Activated CD4-positive, alpha-beta memory T cell treated with anti-CD3 and anti-CD28 coated beads for 36 hours (primary cell): ENCODE measurements at regions not wholly inside any gene's neighbourhood (a gene's known extent, or its start where the extent isn't known, plus 50 kb on each side); places are given as distances from the start of the nearest gene placed in this dataset.

Source experiments
- CTCF ChIA-PET: fragments of 350-600 bp; sonication (Branson Sonifier 250); formaldehyde crosslinking; loops from one replicate; lab custom pipeline; 2021; ENCODE audit warnings: antibody characterized with exemption, inconsistent platforms; lab: Charles Lee
- POLR2A ChIA-PET: fragments of 350-600 bp; sonication (Branson Sonifier 250); formaldehyde crosslinking; loops from one replicate; lab custom pipeline; 2021; ENCODE audit warnings: antibody characterized with exemption; lab: Charles Lee
- DNase-seq: peaks from one replicate; pipeline ENCODE4 v3.0.0-alpha.2; 2020
- H3K27ac Mint-ChIP-seq: one replicate; pipeline ENCODE4 v1.8.0; 2021; ENCODE audit warnings: mixed read lengths
- H3K27me3 Mint-ChIP-seq: one replicate; pipeline ENCODE4 v1.8.0; 2021; ENCODE audit warnings: mixed read lengths
- H3K36me3 Mint-ChIP-seq: one replicate; pipeline ENCODE4 v1.8.0; 2021; ENCODE audit warnings: mixed read lengths
- H3K4me1 Mint-ChIP-seq: one replicate; pipeline ENCODE4 v1.8.0; 2021; ENCODE audit warnings: low read depth, mixed read lengths
- H3K4me3 Mint-ChIP-seq: one replicate; pipeline ENCODE4 v1.8.0; 2021; ENCODE audit warnings: mild to moderate bottlenecking, mixed read lengths
- H3K9me3 Mint-ChIP-seq: one replicate; pipeline ENCODE4 v1.8.0; 2021; ENCODE audit warnings: mixed read lengths
- intact Hi-C: fragments of 100-400 bp; cut with micrococcal nuclease; formaldehyde crosslinking; loops from one replicate; pipeline ENCODE4 v1.15.1; 2023

GRCh38 chr7:17488829-17489228, 190.4 kb downstream of the AHR start:
- Mint-ChIP-seq H3K4me3 (no peak overlapping the region), H3K27ac (no peak overlapping the region), H3K27me3 (no peaks in the 10 kb centered on the region), H3K4me1 (peaks cover 11% of the 10 kb centered on the region), H3K9me3 (no peaks in the 10 kb centered on the region), H3K36me3 (no peaks in the 10 kb centered on the region)
- intact Hi-C loops: no loop called here
- ChIA-PET POLR2A (no interaction called here), CTCF (no interaction called here)
- no peak for DNase-seq

DNA sequence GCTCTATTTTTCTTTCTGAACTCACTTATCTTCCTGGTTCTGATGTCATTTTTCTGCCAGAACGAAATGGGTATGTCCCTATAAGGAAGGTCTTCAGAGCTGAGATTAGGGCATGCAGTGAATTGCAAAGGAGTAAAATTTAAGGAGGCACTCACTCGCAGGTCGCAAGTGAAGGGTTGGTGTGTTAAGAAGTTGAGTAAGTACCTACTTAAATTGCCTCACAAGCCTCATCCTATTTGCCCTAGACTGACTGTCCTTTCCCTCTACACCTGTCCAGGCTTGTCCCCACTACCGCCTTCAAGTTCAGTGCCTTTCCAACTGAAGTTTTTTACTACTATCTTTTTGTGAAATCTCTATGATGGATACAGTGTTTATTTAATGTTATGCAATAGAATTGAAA, 191.5 kb downstream of the AHR start:
- Mint-ChIP-seq H3K9me3 (no peaks in the 10 kb centered on the region), H3K27ac (no peak overlapping the region), H3K4me3 (no peak overlapping the region), H3K36me3 (no peaks in the 10 kb centered on the region), H3K4me1 (peaks cover 11% of the 10 kb centered on the region), H3K27me3 (no peaks in the 10 kb centered on the region)
- no peak for DNase-seq
- CTCF ChIA-PET: no interaction called here
- POLR2A ChIA-PET: no interaction called here
- intact Hi-C loops: no loop called here

DNA sequence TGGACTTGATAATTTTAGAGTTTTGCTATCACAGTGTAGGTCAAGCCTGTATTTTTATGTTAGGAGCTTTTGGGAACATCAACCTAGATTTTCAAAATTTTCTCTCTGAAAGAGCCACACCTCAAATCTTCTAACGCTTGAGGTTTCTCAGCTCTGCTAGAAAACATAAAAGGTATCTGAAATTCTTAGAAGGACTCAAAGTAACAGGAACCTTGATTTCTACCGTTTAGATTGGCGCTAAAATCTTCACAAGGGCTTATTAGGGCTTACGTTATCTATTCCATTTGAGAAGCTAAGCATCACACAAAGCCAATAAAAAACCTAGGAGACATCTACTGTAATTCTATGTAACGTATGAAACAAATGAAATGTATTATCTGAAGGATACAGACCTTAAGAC, 192.4 kb downstream of the AHR start:
- no peak for DNase-seq
- H3K36me3 Mint-ChIP-seq: no peaks in the 10 kb centered on the region
- no peak overlapping the region for H3K27ac Mint-ChIP-seq
- peaks cover 11% of the 10 kb centered on the region for H3K4me1 Mint-ChIP-seq
- H3K27me3 Mint-ChIP-seq: no peaks in the 10 kb centered on the region
- POLR2A ChIA-PET: interaction anchor here (0.5 kb wide), 1 partner anchor 10 kb away, joined by 4 read pairs; no protein-coding TSS in a partner anchor
- no peak overlapping the region for H3K4me3 Mint-ChIP-seq
- CTCF ChIA-PET: no interaction called here
- intact Hi-C loops: no loop called here
- H3K9me3 Mint-ChIP-seq: no peaks in the 10 kb centered on the region

- Mint-ChIP-seq H3K36me3 (no peaks in the 10 kb centered on the region), H3K4me1 (peaks cover 11% of the 10 kb centered on the region), H3K4me3 (no peak overlapping the region), H3K27me3 (no peaks in the 10 kb centered on the region), H3K27ac (no peak overlapping the region), H3K9me3 (no peaks in the 10 kb centered on the region)
- ChIA-PET POLR2A (interaction anchor here (0.9 kb wide), 1 partner anchor 90 kb away, joined by 3 read pairs; no protein-coding TSS in a partner anchor), CTCF (no interaction called here)
- intact Hi-C loops: loop anchor here (1.0 to 2.0 kb wide), 5 partner anchors 54 to 258 kb away; no protein-coding TSS in a partner anchor
- DNase-seq: no peak
Observed at GRCh38 chr7:17492437-17492836, 194.0 kb downstream of the AHR start.

GRCh38 chr7:17493446-17493845, 195.0 kb downstream of the AHR start:
- DNase-seq: no peak
- H3K9me3 Mint-ChIP-seq: no peaks in the 10 kb centered on the region

DNA sequence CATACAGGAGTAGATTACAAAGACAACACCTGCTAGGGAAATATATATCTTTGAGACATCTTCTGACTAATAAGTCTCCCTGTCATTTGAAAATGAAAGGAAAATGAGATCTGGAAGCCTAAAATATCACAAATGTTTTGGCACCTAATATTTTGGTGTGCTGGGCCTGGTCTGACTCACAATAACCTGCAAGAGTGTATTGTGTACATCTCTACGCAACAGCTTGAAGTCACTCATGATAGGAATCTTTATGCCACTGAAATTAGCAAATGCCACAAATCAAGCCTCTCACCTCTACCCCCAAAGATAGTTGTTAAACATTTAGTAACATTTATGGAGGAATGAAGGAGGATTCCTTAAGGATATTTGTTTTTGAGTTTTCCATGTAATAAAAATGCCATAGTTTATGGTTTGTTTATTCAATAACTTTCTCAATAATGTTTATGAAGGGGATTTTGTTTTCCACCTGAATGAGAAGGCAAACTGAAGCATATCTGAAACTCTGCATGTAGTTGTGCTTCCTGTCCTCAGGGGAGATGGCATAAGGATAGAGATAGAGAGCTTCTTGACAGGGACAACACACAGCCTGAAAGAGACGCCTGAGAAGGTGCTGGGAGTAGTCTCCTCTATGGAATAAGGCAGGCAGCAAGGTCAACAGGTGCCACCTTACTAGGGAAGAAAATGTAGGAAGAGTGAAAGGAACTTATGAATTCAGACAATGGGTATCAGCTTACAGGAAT, 197.4 kb downstream of the AHR start:
- Mint-ChIP-seq H3K4me3 (no peak overlapping the region), H3K27ac (no peak overlapping the region), H3K36me3 (no peaks in the 10 kb centered on the region), H3K4me1 (peaks cover 11% of the 10 kb centered on the region), H3K9me3 (no peaks in the 10 kb centered on the region), H3K27me3 (no peaks in the 10 kb centered on the region)
- intact Hi-C loops: no loop called here
- ChIA-PET POLR2A (no interaction called here), CTCF (interaction anchor here (1.4 kb wide), 1 partner anchor 513 kb away, joined by 3 read pairs; no protein-coding TSS in a partner anchor)
- DNase-seq: no peak

More at GRCh38 chr7:17493446-17493845, 195.0 kb downstream of the AHR start:
- Mint-ChIP-seq H3K36me3 (no peaks in the 10 kb centered on the region), H3K4me3 (no peak overlapping the region), H3K27ac (no peak overlapping the region), H3K4me1 (peaks cover 11% of the 10 kb centered on the region), H3K27me3 (no peaks in the 10 kb centered on the region)
- ChIA-PET CTCF (no interaction called here), POLR2A (no interaction called here)
- intact Hi-C loops: loop anchor here (2.0 kb wide), 2 partner anchors 55 to 233 kb away; no protein-coding TSS in a partner anchor

GRCh38 chr7:17497136-17497535, 198.7 kb downstream of the AHR start:
- CTCF ChIA-PET: interaction anchor here (0.5 kb wide), 1 partner anchor 160 kb away, joined by 4 read pairs; no protein-coding TSS in a partner anchor
- POLR2A ChIA-PET: no interaction called here
- Mint-ChIP-seq H3K36me3 (no peaks in the 10 kb centered on the region), H3K27me3 (no peaks in the 10 kb centered on the region), H3K27ac (no peak overlapping the region), H3K9me3 (no peaks in the 10 kb centered on the region), H3K4me3 (no peak overlapping the region), H3K4me1 (peaks cover 8% of the 10 kb centered on the region)
- intact Hi-C loops: no loop called here
- no peak for DNase-seq

GRCh38 chr7:17497549-17498167, 199.2 kb downstream of the AHR start:
- POLR2A ChIA-PET: no interaction called here
- Mint-ChIP-seq H3K36me3 (no peaks in the 10 kb centered on the region), H3K4me3 (no peak overlapping the region), H3K27ac (no peak overlapping the region), H3K4me1 (peaks cover 3% of the 10 kb centered on the region), H3K27me3 (no peaks in the 10 kb centered on the region), H3K9me3 (no peaks in the 10 kb centered on the region)
- no peak for DNase-seq
- intact Hi-C loops: no loop called here
- CTCF ChIA-PET: interaction anchor here (0.5 kb wide), 1 partner anchor 161 kb away, joined by 4 read pairs; no protein-coding TSS in a partner anchor

DNA sequence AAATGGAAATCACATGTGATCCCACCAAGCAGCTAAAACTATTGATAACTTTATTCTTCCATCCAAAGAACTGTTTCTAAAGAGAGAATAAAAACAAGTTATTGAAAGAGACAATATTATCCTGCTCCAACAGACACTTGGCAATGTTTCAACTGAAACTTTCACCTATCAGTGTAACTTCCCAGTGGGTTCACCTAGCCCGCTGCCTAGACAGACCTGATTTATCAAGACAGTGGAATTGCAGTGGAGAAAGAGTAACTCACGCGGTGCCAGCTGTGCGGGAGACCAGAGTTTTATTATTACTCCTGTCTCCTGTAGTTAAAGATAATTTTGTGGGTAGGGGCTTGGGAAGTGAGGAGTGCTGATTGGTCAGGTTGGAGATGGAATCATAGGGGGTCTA, 199.8 kb downstream of the AHR start:
- Mint-ChIP-seq H3K27ac (no peak overlapping the region), H3K27me3 (no peaks in the 10 kb centered on the region), H3K36me3 (no peaks in the 10 kb centered on the region), H3K4me1 (no peaks in the 10 kb centered on the region), H3K9me3 (no peaks in the 10 kb centered on the region), H3K4me3 (no peak overlapping the region)
- ChIA-PET CTCF (no interaction called here), POLR2A (no interaction called here)
- intact Hi-C loops: no loop called here
- no peak for DNase-seq

DNA sequence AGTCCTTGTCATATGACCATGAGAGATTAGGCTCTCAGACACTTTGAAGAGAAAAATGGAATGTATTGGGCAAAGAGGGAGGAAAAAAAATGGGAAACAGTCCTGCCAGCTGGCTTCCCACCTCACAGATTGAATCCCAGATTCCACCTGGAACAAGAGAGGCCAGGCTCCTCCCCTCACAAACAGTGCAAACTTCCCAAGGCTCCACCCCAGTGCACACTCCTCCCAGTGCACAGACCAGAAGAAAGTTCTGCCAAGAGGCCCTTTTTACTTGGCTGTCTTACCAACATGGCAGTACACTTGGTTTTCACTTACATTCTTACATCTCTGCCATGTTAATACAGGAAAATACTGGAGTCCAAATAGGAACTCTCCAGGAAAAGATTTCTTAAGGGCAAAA, 202.3 kb downstream of the AHR start:
- DNase-seq: no peak
- POLR2A ChIA-PET: interaction anchor here (0.6 kb wide), 1 partner anchor 187 kb away, joined by 5 read pairs; no protein-coding TSS in a partner anchor

DNA sequence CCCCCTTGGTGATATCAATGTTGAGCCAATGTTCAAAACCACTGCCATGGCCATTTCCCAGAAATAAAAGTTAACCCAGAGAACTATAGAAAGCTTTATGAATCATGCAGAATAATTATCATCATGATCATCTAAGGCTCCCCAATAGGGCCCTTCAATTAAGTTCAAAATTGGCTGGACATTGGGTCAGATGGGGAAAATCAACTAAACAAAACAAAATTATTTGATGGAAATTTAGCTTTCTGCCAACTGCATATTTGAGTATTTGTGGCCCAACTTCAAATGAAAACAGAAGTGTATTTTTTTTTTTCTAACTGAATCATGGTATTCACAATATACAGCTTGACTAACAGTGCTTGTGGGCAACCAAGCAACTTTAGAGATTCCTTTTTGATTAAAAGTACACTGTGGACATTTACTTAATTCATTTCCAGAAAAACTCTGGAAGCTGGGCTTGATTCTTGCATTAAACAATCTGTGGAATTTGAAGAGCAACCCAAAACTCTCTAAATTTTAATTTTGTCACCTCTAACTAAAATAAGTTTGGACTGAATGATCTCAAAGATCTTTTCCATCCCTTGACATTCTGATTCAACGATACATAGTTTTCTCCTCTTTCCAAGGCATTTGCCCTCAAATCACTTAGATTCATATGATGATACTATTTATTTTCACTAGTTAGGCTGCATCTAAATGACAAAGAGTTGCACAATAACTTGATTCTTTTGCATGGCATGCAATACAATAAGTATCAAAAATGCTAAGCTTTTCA, 203.2 kb downstream of the AHR start:
- Mint-ChIP-seq H3K4me1 (no peaks in the 10 kb centered on the region), H3K27ac (no peak overlapping the region), H3K9me3 (no peaks in the 10 kb centered on the region), H3K36me3 (no peaks in the 10 kb centered on the region), H3K27me3 (no peaks in the 10 kb centered on the region), H3K4me3 (no peak overlapping the region)
- POLR2A ChIA-PET: interaction anchor here (0.6 kb wide), 2 partner anchors 11 to 50 kb away, joined by 3 to 4 read pairs; no protein-coding TSS in a partner anchor
- CTCF ChIA-PET: interaction anchor here (1.4 kb wide), 1 partner anchor 519 kb away, joined by 3 read pairs; no protein-coding TSS in a partner anchor
- DNase-seq: no peak
- intact Hi-C loops: loop anchor here (10.0 kb wide), 1 partner anchor 1163 kb away; no protein-coding TSS in a partner anchor

More for the DNA sequence above, 202.3 kb downstream of the AHR start:
- H3K27me3 Mint-ChIP-seq: no peaks in the 10 kb centered on the region
- no peak overlapping the region for H3K4me3 Mint-ChIP-seq
- no peaks in the 10 kb centered on the region for H3K9me3 Mint-ChIP-seq
- no peaks in the 10 kb centered on the region for H3K4me1 Mint-ChIP-seq
- H3K36me3 Mint-ChIP-seq: no peaks in the 10 kb centered on the region
- CTCF ChIA-PET: interaction anchor here (1.4 kb wide), 1 partner anchor 518 kb away, joined by 3 read pairs; no protein-coding TSS in a partner anchor
- intact Hi-C loops: loop anchor here (10.0 kb wide), 1 partner anchor 1164 kb away; no protein-coding TSS in a partner anchor
- no peak overlapping the region for H3K27ac Mint-ChIP-seq
